GDM1 (cell line): ENCODE measurements at regions not wholly inside any gene's neighbourhood (a gene's known extent, or its start where the extent isn't known, plus 50 kb on each side); places are given as distances from the start of the nearest gene placed in this dataset.

Experiments used
- DNase-seq: peaks from one replicate; lab custom pipeline; 2025; lab: John Stamatoyannopoulos, UW

- no peak for DNase-seq
Measured at GRCh38 chr5:3825531-3826451, 230.2 kb downstream of the IRX1 start.

GRCh38 chr5:3827624-3828023 is 232.0 kb downstream of the IRX1 start:
- DNase-seq = no peak

- no peak for DNase-seq
Measured at GRCh38 chr5:3828761-3829160, 233.1 kb downstream of the IRX1 start.

- DNase-seq = no peak
Measured at GRCh38 chr5:3833566-3833965, 237.9 kb downstream of the IRX1 start.

GRCh38 chr5:3835811-3836210 is 240.2 kb downstream of the IRX1 start:
- DNase-seq = no peak

GRCh38 chr5:3836528-3836927 is 240.9 kb downstream of the IRX1 start:
- no peak for DNase-seq

GRCh38 chr5:3837506-3837905 is 241.9 kb downstream of the IRX1 start:
- no peak for DNase-seq

- DNase-seq = no peak
Measured at GRCh38 chr5:3839151-3839550, 243.5 kb downstream of the IRX1 start.

- DNase-seq = no peak
Measured at GRCh38 chr5:3842591-3842990, 247.0 kb downstream of the IRX1 start.

- no peak for DNase-seq
Measured at GRCh38 chr5:3843706-3844105, 248.1 kb downstream of the IRX1 start.

GRCh38 chr5:3844266-3844665 is 248.6 kb downstream of the IRX1 start:
- no peak for DNase-seq

- DNase-seq = no peak
Measured at GRCh38 chr5:3845230-3845629, 249.6 kb downstream of the IRX1 start.

- no peak for DNase-seq
Measured at GRCh38 chr5:3852161-3852916, 256.7 kb downstream of the IRX1 start.

GRCh38 chr5:3853362-3853761 is 257.7 kb downstream of the IRX1 start:
- no peak for DNase-seq

- no peak for DNase-seq
Measured at GRCh38 chr5:3854188-3854821, 258.7 kb downstream of the IRX1 start.

- no peak for DNase-seq
Measured at GRCh38 chr5:3856036-3856435, 260.4 kb downstream of the IRX1 start.

- no peak for DNase-seq
Measured at GRCh38 chr5:3858524-3858923, 262.9 kb downstream of the IRX1 start.

GRCh38 chr5:3862906-3863305 is 267.3 kb downstream of the IRX1 start:
- DNase-seq = no peak

GRCh38 chr5:3875144-3875543 is 279.5 kb downstream of the IRX1 start:
- DNase-seq = no peak

- DNase-seq = no peak
Measured at GRCh38 chr5:3878267-3878666, 282.6 kb downstream of the IRX1 start.

- no peak for DNase-seq
Measured at GRCh38 chr5:3883040-3883439, 287.4 kb downstream of the IRX1 start.

GRCh38 chr5:3886524-3887451 is 291.2 kb downstream of the IRX1 start:
- DNase-seq = no peak
